NCI-H1105 treated with DMSO at 0.1 percent for 48 hours (cell line): ENCODE measurements at regions not wholly inside any gene's neighbourhood (a gene's known extent, or its start where the extent isn't known, plus 50 kb on each side); places are given as distances from the start of the nearest gene placed in this dataset.
A peak's percentile ranks its signal among the peaks of the same experiment; 100 is the strongest.
"Not testable (repeated sequence)": the region's sequence is repeated elsewhere in the genome, so short reads cannot be mapped to it uniquely, and the experiment has no call there.

Source experiments
- DNase-seq: peaks from one replicate; lab custom pipeline; 2025; lab: John Stamatoyannopoulos, UW

- DNase-seq, result peak; percentile 17
Observed at GRCh38 chr15:62365795-62366442, 200.8 kb upstream of the C2CD4B start.

DNA sequence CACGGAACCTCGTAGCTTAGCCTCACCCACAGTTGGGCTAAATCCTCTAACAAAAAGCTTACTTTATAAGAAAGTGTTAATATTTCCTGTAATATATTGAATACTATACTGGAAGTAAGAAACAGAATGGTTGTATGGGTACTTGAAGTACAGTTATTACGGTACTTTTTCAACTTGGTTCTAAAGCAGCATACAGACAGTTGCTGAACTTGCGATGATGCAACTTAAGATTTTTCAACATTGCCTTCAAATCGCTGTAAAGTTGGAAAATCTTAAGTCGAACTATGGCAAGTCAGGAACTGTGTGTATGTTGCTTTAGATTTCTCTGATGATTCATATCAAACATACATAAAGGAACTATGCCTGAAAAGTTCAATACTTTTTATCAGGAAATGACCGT lies 204.4 kb upstream of the C2CD4B start:
- no peak for DNase-seq

DNA sequence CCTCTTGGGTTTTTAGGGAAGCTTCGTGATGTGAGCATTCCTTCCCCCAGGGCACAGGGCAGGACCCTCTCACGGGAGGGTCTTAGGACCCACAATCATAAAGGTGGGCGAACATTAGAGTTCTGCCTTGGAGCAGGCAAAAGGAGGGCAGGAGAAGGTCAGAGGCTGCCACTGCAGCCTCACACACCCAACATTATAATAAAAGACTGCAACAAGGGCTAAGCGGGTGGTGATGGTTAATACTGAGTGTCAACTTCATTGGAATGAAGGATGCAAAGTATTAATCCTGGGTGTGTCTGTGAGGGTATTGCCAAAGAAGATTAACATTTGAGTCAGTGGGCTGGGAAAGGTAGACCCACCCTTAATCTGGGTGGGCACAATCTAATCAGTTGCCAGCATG lies 206.6 kb upstream of the C2CD4B start:
- DNase-seq, result not testable (repeated sequence)

GRCh38 chr15:62377736-62378480 lies 212.8 kb upstream of the C2CD4B start:
- no peak for DNase-seq

DNA sequence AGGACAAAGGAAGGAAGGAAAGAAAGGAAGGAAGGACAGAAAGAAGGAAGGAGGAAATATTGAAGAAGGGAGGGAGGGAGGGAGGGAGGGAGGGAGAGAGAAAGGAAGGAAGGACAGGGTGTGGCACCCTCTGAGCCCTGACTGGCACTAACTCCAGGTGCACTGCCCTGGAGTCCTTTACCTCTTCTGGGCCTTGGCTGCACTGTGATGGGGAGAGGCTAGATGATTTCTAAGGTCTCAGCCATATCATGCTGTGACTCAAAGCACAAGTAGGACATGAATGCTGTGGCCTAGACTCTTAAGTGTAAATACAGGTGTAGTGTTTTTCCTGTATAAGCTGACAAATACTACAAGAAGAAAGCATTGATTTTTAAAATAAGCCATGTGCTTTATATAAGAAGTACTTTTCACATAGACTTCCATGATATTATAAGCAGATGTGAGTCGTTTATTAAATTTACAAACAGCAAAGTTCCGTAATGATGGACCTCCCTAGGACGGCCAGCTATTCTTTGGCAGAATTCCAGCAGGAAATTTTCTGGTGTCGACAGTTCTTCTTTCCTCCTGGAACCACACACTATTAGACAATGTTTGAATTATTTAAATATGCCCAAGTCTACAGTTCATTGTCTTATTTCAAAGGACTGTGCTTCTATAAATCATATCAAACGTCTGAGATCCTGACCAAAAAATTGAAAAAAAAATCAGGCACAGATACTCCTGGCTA lies 213.8 kb upstream of the C2CD4B start:
- DNase-seq, result no peak

- DNase-seq, result no peak
Observed at GRCh38 chr15:62380011-62380410, 214.9 kb upstream of the C2CD4B start.

DNA sequence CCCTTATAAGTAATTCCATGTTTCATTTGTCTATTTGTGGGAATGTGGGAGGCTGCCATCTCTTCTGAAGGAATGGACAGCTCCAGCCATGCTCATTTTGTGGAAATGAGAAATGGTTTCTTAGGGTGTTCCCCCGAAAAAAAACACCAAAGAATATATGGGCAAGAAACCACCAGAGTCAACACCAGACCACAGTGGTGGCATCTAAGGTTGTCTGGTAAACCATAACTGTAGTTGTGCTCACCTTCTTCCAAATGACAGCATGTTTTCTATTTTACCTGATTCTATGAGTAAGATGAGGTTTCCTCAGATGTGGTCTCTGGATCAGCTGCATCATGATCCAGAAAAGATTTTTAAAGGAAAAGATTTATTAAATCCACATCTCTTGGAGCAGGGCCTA lies 217.0 kb upstream of the C2CD4B start:
- DNase-seq, result no peak

- DNase-seq, result peak; percentile 72
Observed at GRCh38 chr15:62389885-62390790, 225.1 kb upstream of the C2CD4B start, which contains the start of gene TLN2. Gene TLN2, plus strand, starts transcription at chr15:62390550.

DNA sequence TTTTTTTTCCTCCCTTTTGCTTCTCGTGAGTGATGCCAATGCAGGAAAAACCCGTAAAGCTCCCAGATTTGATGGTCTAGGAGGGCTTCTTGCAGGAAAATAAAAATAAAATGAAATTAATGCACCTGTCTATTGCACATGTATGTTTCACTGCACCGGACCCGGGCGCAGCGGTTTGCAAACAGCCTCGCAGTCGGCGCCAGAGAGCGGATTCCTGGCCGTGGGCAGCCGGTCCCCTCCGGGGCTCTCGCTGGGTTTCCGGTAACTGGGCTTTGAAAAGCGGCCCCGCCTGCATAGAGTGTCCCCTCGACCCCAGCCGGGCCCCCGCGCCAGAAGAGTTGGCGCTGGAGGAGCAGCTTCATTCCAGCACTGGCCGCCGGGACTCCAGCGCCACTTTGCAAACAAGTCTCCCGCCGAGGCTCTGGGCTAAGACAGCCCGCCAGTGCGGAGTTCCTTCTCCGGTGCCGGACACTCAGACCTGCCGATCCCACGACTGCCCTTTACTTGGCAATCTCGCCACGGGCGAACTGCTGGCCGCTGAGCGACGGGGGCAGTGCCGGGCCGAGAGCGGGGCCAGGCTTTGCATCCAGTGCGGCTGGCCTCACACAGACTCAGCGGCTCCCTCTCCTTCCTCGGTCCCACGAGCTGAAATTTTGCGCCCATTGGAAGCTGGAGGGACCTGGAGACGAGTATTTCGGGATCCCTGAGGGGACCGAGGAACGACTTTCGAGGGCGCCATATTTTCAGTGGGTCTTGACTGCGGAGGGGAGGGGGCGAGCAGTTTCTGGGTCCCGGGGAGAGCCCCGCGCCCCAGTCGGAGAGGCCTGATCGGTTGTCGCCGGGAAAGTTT lies 225.9 kb upstream of the C2CD4B start:
- DNase-seq, result peak; percentile 48

DNA sequence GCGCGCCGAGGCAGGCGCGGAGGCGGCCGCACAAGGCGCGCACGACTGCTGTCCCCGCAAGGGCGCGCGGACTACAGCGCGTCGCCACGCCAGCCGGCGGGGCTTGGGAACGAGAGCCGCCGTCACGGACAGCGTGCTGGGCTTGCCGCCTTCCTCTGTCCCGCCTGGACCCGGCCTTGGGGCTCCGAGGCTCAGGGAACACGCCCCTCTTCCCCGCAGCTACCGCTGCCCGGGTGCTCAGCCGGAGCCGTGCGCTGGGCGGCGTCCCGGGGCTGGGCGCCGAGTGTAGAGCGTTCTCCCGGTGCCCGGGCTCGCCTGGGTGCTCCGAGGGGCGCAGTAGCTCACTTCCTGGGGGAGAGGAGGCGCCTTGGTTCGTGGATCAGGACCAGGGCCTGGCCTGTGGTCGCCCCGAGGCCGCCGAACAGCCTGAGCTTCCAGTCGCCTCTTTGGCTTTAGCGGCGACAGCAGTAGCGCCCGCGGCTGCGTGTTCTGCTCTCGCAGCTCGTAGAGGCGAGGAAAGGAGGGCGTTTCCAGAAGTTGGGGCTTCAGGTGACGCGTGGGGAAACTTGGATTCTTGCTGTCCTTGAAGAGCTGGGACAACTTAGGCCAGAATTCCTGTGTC lies 226.7 kb upstream of the C2CD4B start:
- peak; percentile 27 for DNase-seq

DNA sequence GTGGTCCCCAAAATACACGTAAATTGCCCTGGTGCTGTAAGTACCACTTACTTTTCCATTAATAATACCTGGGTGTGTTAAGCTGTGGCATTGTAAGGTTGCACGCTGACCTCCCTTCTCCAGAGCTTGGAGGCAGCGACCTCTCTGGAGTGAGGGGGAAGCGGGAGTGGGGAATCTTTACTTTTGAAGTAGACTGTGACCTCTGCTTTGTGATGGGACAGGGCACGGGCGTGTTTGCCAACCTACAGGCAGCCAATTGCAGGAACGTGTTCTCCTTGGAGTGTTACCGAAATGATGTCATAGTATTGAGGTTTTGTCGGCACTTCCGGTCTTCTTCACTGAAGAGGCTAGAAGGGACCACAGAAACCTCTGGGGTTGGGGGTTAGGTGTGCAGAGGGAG lies 227.3 kb upstream of the C2CD4B start:
- DNase-seq, result no peak

DNA sequence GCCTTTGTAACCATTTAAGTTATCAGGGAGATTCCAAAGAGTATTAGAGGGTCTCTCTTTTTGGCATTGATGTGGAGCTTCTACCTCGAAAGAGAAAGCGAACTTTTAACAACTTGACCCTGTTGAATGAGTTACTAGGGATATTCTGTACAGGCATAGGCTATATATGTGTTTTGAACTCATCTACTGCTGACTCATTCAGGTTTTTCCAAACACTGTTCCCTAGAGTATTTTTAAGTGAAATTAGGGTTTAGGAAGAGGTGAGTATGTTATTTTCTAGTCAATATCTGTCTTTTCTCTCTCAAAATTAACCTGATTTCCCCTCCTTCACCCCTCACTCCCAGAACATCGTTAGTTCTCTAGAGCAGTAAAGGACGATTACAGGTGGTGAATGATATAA lies 228.1 kb upstream of the C2CD4B start:
- DNase-seq, result no peak

GRCh38 chr15:62394079-62394478 lies 229.0 kb upstream of the C2CD4B start:
- no peak for DNase-seq

GRCh38 chr15:62400778-62401177 lies 235.7 kb upstream of the C2CD4B start:
- DNase-seq, result no peak

- DNase-seq, result no peak
Observed at GRCh38 chr15:62402687-62403086, 237.6 kb upstream of the C2CD4B start.

DNA sequence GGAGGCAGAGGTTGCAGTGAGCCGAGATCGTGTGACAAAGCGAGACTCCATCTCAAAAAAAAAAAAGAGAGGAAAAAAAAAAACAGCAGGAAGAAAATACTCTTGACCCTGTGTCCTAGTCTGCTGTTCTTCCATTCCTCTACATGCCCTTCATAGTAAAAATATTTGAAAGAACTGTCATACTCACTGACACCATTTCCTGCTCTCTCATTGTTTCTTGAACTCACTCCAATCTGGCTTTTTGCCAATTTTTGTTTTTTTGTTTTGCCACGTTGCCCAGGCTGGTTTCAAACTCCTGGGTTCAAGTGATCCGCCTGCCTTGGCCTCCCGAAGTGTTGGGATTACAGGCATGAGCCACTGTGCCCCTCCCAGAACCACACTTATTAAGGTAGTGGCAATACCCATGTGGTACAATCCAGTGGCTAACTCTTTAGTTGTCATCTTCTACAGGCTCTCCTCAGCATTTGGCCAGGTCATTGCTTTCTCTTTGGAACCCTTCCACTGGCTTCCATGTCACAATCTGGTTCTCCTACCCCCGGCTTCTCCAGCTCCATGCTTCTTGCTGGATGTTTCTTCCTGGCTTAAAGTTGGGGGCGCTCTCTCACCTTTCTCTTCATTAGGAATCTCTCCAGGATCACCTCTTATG lies 238.2 kb upstream of the C2CD4B start:
- DNase-seq, result no peak

DNA sequence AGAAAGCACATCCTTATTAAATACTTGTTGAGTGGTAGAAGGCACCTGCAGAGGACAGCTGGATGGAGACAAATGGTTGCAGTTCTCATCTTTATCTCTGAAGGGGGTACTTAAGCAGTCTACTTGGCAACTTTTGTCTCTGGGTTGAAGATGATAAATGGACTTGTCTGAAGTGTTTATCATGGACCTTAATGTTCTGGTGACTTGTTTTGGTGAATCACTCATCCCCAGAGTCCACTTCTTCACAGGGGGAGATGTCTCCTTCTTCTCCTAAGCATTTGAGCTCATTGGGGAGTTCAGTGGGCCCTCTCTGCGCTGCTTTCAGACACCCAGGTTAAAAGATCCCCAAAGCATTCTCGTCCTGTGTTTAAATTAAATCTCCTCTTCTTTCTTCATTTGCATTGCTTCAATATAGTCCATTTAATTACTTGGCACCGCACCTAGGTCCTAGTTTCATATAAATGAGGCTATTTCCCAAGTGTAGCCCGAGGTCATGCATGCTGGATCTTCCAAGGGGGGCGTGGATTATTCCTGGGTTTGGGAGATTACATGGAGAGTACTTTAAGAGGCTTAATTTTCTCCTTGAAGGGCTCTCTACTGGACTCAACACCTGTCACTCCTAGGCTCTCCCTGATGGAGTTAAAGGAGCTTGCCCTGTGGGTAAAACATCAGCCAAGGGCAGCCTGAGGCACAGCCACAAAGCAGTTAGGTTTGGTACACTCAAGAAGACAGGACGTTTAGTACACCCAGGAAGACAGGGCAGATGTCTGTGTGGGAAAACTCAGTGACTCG lies 239.3 kb upstream of the C2CD4B start:
- peak; percentile 53 for DNase-seq

GRCh38 chr15:62406305-62406891 lies 241.3 kb upstream of the C2CD4B start:
- no peak for DNase-seq

GRCh38 chr15:62407216-62407615 lies 242.1 kb upstream of the C2CD4B start:
- no peak for DNase-seq
